Colon (tissue), 2 donors: ENCODE measurements at regions not wholly inside any gene's neighbourhood (a gene's known extent, or its start where the extent isn't known, plus 50 kb on each side); places are given as distances from the start of the nearest gene placed in this dataset.

Experiments used
- FAIRE-seq: peaks from 2 replicates; lab custom pipeline; 2012; peaks lifted over from hg19 to GRCh38; lab: Jason Lieb, UNC
- donor health status: control.
- donor health status: control.

- FAIRE-seq, result no peak
These were observed 339.8 kb upstream of the SEMA6D start for GRCh38 chr15:47377465-47377864.

DNA sequence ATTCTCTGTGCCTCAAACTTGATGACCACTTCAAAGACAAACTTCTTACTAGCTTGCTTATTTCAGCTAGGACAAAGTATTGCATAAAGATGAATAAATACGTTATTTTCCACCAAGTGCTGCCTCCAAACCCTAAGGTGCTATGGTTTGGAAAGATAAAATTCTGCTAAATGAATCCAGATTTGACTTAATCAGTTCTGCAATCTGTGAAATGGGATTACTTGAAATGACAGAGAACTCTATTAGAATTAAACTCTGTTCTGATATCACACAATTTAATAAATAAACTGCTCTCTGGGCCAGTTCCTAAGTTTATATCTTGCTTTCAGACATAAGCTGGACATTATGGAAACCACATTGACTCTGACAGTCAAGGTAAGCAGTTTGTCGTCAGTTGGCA lies 338.8 kb upstream of the SEMA6D start:
- FAIRE-seq, result no peak

GRCh38 chr15:47383102-47383501 lies 334.2 kb upstream of the SEMA6D start:
- FAIRE-seq, result no peak

DNA sequence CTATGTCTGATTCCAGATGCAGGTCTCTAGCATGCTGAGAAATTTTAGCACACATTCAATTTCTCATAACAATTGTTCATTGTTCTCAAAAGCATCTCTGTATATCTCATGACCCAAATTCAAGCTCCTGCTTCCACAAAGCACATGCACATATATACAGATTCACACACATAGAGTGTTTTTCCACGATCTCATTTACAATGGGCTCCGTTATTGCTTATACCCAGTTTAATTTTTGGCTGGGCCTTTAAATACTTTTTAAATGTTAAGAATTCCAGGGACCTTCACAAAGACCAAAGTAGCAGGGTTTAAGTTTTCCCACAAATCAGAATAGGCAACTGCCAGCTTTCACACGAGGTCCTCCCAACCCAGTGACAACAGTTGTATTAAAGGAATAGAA lies 333.5 kb upstream of the SEMA6D start:
- no peak for FAIRE-seq

- FAIRE-seq, result no peak
These were observed 333.0 kb upstream of the SEMA6D start for GRCh38 chr15:47384341-47384740.

- no peak for FAIRE-seq
These were observed 332.5 kb upstream of the SEMA6D start for GRCh38 chr15:47384776-47385175.

- FAIRE-seq, result no peak
These were observed 330.8 kb upstream of the SEMA6D start for GRCh38 chr15:47386459-47386858.

DNA sequence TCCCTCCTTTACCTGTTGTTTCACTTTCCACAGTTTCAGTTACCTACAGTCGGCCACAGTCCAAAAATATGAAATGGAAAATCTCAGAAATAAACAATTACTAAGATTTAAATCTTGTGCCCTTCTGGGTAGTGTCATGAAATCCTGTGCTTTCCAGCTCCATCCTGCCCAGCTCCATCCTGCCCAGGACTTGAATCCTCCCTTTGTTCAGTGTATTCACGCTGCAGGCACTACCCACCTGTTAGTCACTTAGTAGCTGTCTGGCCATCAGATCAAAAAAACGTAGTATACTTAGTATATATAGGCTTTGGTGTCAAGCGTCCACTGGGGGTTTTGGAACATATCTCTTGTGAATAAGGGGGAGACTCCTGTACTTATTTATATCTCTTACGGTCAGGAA lies 329.0 kb upstream of the SEMA6D start:
- no peak for FAIRE-seq

DNA sequence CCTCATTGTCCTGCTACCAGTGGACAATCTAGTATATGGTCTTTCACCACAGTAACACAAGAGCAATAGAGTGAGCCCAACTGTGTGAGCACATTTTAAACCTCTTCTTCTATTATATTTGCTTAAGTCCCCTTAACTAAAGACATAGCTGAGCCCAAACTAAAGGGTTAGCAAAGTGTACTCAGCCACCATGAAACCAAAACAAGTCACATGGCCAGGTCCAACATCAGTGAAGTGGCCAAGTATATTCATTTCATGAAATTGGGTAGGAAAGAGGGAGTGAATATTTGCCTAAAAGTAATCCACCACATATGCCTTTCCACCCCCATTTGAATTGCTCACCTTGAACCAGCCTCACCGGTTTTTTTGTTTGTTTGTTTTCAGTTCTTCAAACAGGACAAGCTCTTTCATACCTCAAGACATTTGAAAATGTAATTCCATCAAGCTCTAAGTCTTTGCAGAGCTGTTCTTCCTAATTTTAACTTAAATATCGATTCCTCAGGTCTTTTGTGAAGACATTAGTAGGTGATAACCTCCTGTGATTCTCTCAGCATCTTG lies 327.0 kb upstream of the SEMA6D start:
- no peak for FAIRE-seq

DNA sequence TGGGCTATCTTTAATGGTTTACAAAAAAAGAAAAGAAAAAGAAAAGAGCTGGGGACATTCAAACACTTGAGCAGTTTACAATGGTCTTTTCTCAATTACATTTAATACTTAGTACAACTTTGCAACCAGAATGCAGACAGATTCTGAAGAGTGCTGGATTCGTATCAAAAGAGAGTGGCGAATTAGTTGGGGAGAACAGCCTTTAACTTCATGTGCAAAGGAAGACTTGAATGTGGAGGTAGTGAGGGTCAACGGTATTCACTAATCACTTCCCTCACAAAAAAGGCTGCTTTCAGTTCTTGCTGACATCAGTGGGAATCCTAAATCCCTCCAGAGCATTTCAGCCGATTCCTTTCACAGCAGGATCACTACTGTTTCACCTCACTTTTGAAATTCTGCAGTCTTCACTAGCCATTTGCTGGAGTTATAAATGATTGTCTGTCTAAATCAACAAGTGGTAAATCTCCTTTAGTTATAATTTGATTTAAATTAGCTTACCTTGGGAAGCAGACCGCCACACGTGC lies 323.0 kb upstream of the SEMA6D start:
- FAIRE-seq, result no peak

GRCh38 chr15:47395076-47395475 lies 322.2 kb upstream of the SEMA6D start:
- no peak for FAIRE-seq

- no peak for FAIRE-seq
These were observed 319.6 kb upstream of the SEMA6D start for GRCh38 chr15:47397655-47398054.

GRCh38 chr15:47398132-47398531 lies 319.2 kb upstream of the SEMA6D start:
- FAIRE-seq, result no peak

GRCh38 chr15:47398594-47398993 lies 318.7 kb upstream of the SEMA6D start:
- no peak for FAIRE-seq

- no peak for FAIRE-seq
These were observed 318.2 kb upstream of the SEMA6D start for GRCh38 chr15:47399100-47399499.

DNA sequence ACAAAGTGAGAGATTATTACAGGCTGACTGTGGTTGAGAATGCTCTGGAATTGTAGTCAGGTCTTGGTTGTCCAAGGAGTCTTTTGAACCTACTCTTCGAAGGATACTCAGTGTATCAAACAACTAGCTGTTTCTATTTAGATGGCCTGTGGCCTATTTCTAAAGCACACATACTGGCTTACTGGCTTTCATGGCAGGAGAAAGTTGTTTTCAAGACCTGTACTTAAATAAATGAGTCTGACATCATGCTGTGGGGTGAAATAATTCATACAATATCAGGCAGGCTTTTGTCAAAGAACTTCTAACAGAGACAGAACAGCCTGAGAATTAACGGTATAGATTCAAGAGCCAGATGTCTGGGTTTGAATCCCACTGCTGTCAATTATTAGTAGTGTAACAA lies 316.7 kb upstream of the SEMA6D start:
- no peak for FAIRE-seq

- FAIRE-seq, result no peak
These were observed 315.9 kb upstream of the SEMA6D start for GRCh38 chr15:47401427-47401826.

- FAIRE-seq, result no peak
These were observed 314.5 kb upstream of the SEMA6D start for GRCh38 chr15:47402829-47403228.

DNA sequence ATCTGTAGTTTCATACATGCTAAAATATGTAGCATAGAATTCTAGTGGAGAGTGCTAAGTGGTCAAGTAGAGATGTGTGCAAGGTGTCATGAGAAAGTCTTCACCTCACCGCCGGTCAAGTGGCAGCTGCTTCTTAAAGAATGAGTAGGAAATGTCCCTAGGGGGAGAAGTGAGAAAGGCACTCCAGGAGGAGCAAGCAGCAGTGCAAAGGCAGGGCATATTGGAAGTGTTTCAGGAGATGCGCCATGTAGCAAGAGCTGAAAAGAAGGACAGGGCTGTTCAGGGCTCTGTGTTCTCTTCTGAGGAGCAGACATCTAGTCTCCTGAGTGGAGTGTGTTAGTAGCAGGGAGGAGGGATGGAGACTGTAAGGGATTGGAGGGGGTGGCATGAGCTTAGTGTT lies 312.4 kb upstream of the SEMA6D start:
- FAIRE-seq, result no peak

GRCh38 chr15:47405365-47406162 lies 311.7 kb upstream of the SEMA6D start:
- no peak for FAIRE-seq

DNA sequence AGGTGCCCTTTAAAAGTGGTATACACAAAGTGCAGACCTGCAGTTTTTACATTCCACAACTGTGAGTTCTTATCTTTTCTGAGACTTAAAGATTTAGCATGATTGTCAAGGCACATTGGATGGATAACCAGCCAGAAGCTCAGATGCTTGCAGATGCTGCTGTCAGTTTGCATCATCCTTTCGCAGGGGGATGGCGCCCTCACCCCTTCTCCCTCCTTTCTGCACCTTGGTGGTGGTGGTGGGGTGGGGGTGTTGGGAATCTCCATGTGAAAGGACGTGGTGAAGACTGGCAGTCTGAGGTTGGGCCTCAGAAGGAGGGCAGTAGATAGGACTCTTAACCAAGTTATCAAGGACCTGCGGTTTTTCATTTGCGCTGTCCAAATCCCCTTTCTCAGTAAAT lies 309.6 kb upstream of the SEMA6D start:
- no peak for FAIRE-seq

- no peak for FAIRE-seq
These were observed 308.3 kb upstream of the SEMA6D start for GRCh38 chr15:47409038-47409437.

DNA sequence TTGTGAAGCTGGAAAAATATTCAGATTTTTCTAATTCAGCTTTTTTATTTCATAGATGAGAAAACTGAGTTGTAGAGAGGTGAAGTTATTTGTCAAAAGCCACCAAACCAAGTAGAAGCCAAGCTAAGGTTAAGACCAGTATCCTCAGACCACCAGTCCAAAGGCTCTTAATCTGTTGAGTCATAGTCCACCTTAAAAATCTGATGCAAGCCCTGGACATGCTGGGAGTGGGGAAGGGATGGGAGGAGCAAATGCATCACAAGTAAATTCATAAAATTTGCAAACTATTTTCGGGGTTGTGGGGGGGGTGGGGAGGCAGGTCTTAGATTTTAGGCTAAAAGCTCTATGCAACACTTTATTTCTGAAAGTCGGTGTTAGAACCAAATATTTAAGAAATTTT lies 307.7 kb upstream of the SEMA6D start:
- no peak for FAIRE-seq

GRCh38 chr15:47410247-47410646 lies 307.1 kb upstream of the SEMA6D start:
- FAIRE-seq, result no peak
